PC-9 (cell line): ENCODE measurements at regions not wholly inside any gene's neighbourhood (a gene's known extent, or its start where the extent isn't known, plus 50 kb on each side); places are given as distances from the start of the nearest gene placed in this dataset.

ENCODE experiments used
- CTCF ChIP-seq: fragments of 200-600 bp; sonication (generic); conservative IDR thresholded peaks from 2 replicates; pipeline ENCODE4 v1.6.1; 2017; ENCODE audit warnings: mixed run types, antibody characterized with exemption, mild to moderate bottlenecking, moderate library complexity
- EZH2 ChIP-seq: fragments of 200-600 bp; sonication (generic); IDR thresholded peaks from 2 replicates; pipeline ENCODE4 v1.8.0; 2017; ENCODE audit warnings: antibody characterized with exemption, low read depth

- TF ChIP-seq CTCF (no peak), EZH2 (no peak)
Measured at GRCh38 chr1:221470000-221470698, 271.7 kb downstream of the DUSP10 start.
